ENCODE measurements at regions not wholly inside any gene's neighbourhood (a gene's known extent, or its start where the extent isn't known, plus 50 kb on each side); places are given as distances from the start of the nearest gene placed in this dataset.

DNA sequence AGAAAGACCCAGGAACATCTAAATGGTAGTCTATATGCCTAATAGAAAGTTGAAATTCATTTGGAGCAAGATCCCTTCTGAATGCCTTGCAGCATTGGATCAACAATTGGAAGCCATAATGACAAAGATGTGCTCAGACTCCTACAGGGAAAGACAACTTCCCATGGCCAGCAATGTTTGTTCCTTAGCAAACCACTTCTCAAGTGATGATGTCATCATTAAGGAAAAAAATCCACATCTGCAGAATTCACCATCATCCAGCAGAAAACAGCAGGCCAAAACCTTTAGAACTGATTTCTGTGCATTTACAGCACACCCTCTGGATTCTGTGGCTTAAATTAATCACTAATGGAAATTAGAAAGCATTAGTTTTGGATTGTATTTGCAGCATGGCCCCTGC lies 82.4 kb upstream of the ZIC3 start:
- TF ChIP-seq POLR2AphosphoS5 (IDR thresholded peaks at IDR 0.05; ENCODE audit: borderline replicate concordance, low read depth, low read length) (no peak), FOXP2 (optimal IDR thresholded peaks at IDR 0.05; ENCODE audit: control extremely low read depth, extremely low read length, insufficient read depth) (no peak), EZH2 (IDR thresholded peaks at IDR 0.05) (no peak)
- H3K4me3 ChIP-seq: no peak overlapping the region
- no peak overlapping the region for H3K9ac ChIP-seq (ENCODE audit: insufficient read length)
- H3K36me3 ChIP-seq (ENCODE audit: insufficient read depth, low read length): no peaks in the 10 kb centered on the region
- no peak overlapping the region for H3K27ac ChIP-seq
- no peak for DNase-seq (ENCODE audit: low read depth, low spot score)
- H3K9me3 ChIP-seq (ENCODE audit: low read depth, low read length): no peaks in the 10 kb centered on the region

DNA sequence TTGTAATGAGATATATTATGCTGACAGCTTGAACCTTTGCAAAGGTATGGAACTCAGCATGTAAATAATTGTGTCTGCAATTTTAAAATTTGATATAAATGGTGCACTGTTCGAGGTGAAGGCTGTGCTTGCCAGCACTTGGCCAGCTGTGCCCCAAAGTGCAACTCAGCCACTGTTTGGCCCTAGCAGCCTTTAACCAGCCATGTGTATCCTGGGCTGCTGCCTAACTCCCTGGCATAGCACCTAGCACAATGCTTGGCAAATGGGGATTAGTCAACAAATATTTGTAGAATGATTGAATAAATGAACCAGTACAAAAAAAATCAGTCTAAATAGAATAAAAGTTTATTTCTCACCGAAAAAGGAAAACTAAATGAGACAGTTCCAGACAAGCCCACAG lies 83.8 kb upstream of the ZIC3 start:
- Histone ChIP-seq H3K9ac (ENCODE audit: insufficient read length) (no peak overlapping the region), H3K36me3 (ENCODE audit: insufficient read depth, low read length) (no peaks in the 10 kb centered on the region), H3K27ac (no peak overlapping the region), H3K4me3 (no peak overlapping the region), H3K9me3 (ENCODE audit: low read depth, low read length) (no peaks in the 10 kb centered on the region)
- no peak for TF ChIP-seq POLR2AphosphoS5 (IDR thresholded peaks at IDR 0.05; ENCODE audit: borderline replicate concordance, low read depth, low read length)
- TF ChIP-seq EZH2 (IDR thresholded peaks at IDR 0.05): no peak
- no peak for TF ChIP-seq FOXP2 (optimal IDR thresholded peaks at IDR 0.05; ENCODE audit: control extremely low read depth, extremely low read length, insufficient read depth)
- DNase-seq (ENCODE audit: low read depth, low spot score): no peak

DNA sequence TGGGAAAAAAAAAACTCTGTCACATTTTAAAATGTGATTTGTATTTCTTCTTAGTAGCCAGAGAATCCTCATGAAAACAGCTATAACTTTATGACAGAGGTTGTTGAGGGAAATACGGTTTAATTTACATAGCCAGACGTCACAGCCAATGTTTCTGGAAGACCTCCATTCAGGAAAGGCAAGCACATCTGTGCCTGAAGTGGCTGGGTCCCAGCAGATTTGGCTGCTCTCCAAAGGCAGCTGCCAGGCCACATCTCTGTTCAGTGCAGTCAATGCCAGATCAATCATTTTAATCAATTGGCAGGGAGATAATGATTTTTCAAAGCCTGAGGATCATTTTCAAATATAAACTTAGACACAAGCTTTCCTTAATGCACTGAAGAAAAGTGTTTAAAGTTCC lies 86.5 kb upstream of the ZIC3 start:
- Histone ChIP-seq H3K27ac (no peak overlapping the region), H3K9me3 (ENCODE audit: low read depth, low read length) (no peaks in the 10 kb centered on the region), H3K4me3 (no peak overlapping the region), H3K9ac (ENCODE audit: insufficient read length) (no peak overlapping the region), H3K36me3 (ENCODE audit: insufficient read depth, low read length) (no peaks in the 10 kb centered on the region)
- no peak for DNase-seq (ENCODE audit: low read depth, low spot score)
- TF ChIP-seq EZH2 (IDR thresholded peaks at IDR 0.05): no peak
- no peak for TF ChIP-seq POLR2AphosphoS5 (IDR thresholded peaks at IDR 0.05; ENCODE audit: borderline replicate concordance, low read depth, low read length)
- TF ChIP-seq FOXP2 (optimal IDR thresholded peaks at IDR 0.05; ENCODE audit: control extremely low read depth, extremely low read length, insufficient read depth): no peak

- Histone ChIP-seq H3K9ac (ENCODE audit: insufficient read length) (no peak overlapping the region), H3K36me3 (ENCODE audit: insufficient read depth, low read length) (no peaks in the 10 kb centered on the region), H3K4me3 (no peak overlapping the region), H3K9me3 (ENCODE audit: low read depth, low read length) (no peaks in the 10 kb centered on the region), H3K27ac (no peak overlapping the region)
- TF ChIP-seq FOXP2 (optimal IDR thresholded peaks at IDR 0.05; ENCODE audit: control extremely low read depth, extremely low read length, insufficient read depth): no peak
- no peak for TF ChIP-seq EZH2 (IDR thresholded peaks at IDR 0.05)
- no peak for TF ChIP-seq POLR2AphosphoS5 (IDR thresholded peaks at IDR 0.05; ENCODE audit: borderline replicate concordance, low read depth, low read length)
- DNase-seq (ENCODE audit: low read depth, low spot score): no peak
Observed at GRCh38 chrX:137441711-137442110, 124.2 kb upstream of the ZIC3 start.

DNA sequence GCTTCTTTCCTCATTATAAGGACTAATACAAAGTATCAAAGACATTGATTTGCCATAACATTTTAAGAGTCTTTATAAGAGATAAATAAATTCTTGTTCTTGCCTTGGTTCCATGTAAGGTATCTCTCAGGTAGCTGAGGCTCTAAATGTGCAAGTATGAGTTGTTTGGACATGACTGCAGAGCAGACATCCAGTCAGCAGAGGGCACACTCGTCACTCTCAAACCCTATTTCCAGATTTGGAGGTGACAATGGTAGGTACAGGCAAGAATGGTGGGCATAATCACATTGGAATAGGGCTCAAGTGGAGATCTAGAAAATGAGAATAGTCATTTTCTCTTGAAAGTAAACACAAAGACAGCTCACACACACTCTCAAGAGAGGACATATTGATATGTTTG lies 133.3 kb upstream of the ZIC3 start:
- Histone ChIP-seq H3K4me3 (no peak overlapping the region), H3K9me3 (ENCODE audit: low read depth, low read length) (no peaks in the 10 kb centered on the region), H3K9ac (ENCODE audit: insufficient read length) (no peak overlapping the region), H3K36me3 (ENCODE audit: insufficient read depth, low read length) (no peaks in the 10 kb centered on the region), H3K27ac (no peak overlapping the region)
- DNase-seq (ENCODE audit: low read depth, low spot score): no peak
- TF ChIP-seq EZH2 (IDR thresholded peaks at IDR 0.05) (no peak), FOXP2 (optimal IDR thresholded peaks at IDR 0.05; ENCODE audit: control extremely low read depth, extremely low read length, insufficient read depth) (no peak), POLR2AphosphoS5 (IDR thresholded peaks at IDR 0.05; ENCODE audit: borderline replicate concordance, low read depth, low read length) (no peak)

GRCh38 chrX:137431693-137432488 lies 134.0 kb upstream of the ZIC3 start:
- H3K9ac ChIP-seq (ENCODE audit: insufficient read length): no peak overlapping the region
- TF ChIP-seq FOXP2 (optimal IDR thresholded peaks at IDR 0.05; ENCODE audit: control extremely low read depth, extremely low read length, insufficient read depth) (no peak), POLR2AphosphoS5 (IDR thresholded peaks at IDR 0.05; ENCODE audit: borderline replicate concordance, low read depth, low read length) (no peak), EZH2 (IDR thresholded peaks at IDR 0.05) (no peak)
- no peak for DNase-seq (ENCODE audit: low read depth, low spot score)
- no peaks in the 10 kb centered on the region for H3K36me3 ChIP-seq (ENCODE audit: insufficient read depth, low read length)
- H3K9me3 ChIP-seq (ENCODE audit: low read depth, low read length): no peaks in the 10 kb centered on the region
- no peak overlapping the region for H3K27ac ChIP-seq
- no peak overlapping the region for H3K4me3 ChIP-seq

- H3K4me3 ChIP-seq: no peak overlapping the region
- H3K9ac ChIP-seq (ENCODE audit: insufficient read length): no peak overlapping the region
Observed at GRCh38 chrX:137430984-137431475, 134.9 kb upstream of the ZIC3 start.

GRCh38 chrX:137430301-137430700 lies 135.6 kb upstream of the ZIC3 start:
- no peaks in the 10 kb centered on the region for H3K9me3 ChIP-seq (ENCODE audit: low read depth, low read length)
- no peak overlapping the region for H3K9ac ChIP-seq (ENCODE audit: insufficient read length)
- H3K27ac ChIP-seq: no peak overlapping the region
- TF ChIP-seq FOXP2 (optimal IDR thresholded peaks at IDR 0.05; ENCODE audit: control extremely low read depth, extremely low read length, insufficient read depth): no peak
- no peak for TF ChIP-seq EZH2 (IDR thresholded peaks at IDR 0.05)
- no peak for DNase-seq (ENCODE audit: low read depth, low spot score)
- H3K4me3 ChIP-seq: no peak overlapping the region
- no peaks in the 10 kb centered on the region for H3K36me3 ChIP-seq (ENCODE audit: insufficient read depth, low read length)

More at GRCh38 chrX:137430984-137431475, 134.9 kb upstream of the ZIC3 start:
- no peak overlapping the region for H3K27ac ChIP-seq
- H3K36me3 ChIP-seq (ENCODE audit: insufficient read depth, low read length): no peaks in the 10 kb centered on the region
- DNase-seq (ENCODE audit: low read depth, low spot score): no peak
- H3K9me3 ChIP-seq (ENCODE audit: low read depth, low read length): no peaks in the 10 kb centered on the region
- TF ChIP-seq POLR2AphosphoS5 (IDR thresholded peaks at IDR 0.05; ENCODE audit: borderline replicate concordance, low read depth, low read length) (no peak), FOXP2 (optimal IDR thresholded peaks at IDR 0.05; ENCODE audit: control extremely low read depth, extremely low read length, insufficient read depth) (no peak), EZH2 (IDR thresholded peaks at IDR 0.05) (no peak)

All from SK-N-MC (cell line).